ENCODE measurements at regions not wholly inside any gene's neighbourhood (a gene's known extent, or its start where the extent isn't known, plus 50 kb on each side); places are given as distances from the start of the nearest gene placed in this dataset.

DNA sequence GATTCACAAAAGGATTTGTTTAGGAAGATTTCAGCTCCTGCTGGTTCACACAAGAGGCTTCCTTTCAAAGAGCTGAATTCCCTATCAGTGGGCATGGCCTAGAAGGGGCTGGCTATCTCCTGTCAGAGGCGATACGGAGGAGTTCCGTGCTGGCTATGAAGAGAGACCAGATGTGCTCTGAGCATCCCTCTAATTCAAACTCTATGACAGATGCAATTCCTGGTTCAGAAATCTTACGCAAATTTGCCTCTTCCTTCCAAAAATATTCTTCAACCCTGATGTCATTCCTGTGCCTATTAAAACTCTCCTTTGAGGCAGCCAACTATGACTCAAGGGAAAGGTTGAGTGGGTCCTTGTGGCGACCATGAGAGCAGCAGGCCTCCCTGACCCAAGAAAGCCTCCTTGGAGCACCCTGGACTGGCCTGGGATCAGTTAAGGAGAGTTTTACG, 139.3 kb upstream of the HES1 start:
- TF ChIP-seq, protein P1, sequence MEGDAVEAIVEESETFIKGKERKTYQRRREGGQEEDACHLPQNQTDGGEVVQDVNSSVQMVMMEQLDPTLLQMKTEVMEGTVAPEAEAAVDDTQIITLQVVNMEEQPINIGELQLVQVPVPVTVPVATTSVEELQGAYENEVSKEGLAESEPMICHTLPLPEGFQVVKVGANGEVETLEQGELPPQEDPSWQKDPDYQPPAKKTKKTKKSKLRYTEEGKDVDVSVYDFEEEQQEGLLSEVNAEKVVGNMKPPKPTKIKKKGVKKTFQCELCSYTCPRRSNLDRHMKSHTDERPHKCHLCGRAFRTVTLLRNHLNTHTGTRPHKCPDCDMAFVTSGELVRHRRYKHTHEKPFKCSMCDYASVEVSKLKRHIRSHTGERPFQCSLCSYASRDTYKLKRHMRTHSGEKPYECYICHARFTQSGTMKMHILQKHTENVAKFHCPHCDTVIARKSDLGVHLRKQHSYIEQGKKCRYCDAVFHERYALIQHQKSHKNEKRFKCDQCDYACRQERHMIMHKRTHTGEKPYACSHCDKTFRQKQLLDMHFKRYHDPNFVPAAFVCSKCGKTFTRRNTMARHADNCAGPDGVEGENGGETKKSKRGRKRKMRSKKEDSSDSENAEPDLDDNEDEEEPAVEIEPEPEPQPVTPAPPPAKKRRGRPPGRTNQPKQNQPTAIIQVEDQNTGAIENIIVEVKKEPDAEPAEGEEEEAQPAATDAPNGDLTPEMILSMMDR (IDR thresholded peaks at IDR 0.05 in 8 of 11, conservative IDR thresholded peaks at IDR 0.05 in 3 of 11): no peak
- no peak for TF ChIP-seq POLR2A (IDR thresholded peaks at IDR 0.05)
- TF ChIP-seq POLR2AphosphoS5 (IDR thresholded peaks at IDR 0.05): no peak
